Fibroblast of villous mesenchyme (primary cell): ENCODE measurements at regions not wholly inside any gene's neighbourhood (a gene's known extent, or its start where the extent isn't known, plus 50 kb on each side); places are given as distances from the start of the nearest gene placed in this dataset.

Experiments used
- DNase-seq: peaks from one replicate; pipeline ENCODE4 v3.0.0-alpha.2; 2010; ENCODE audit warnings: low read depth
- H3K4me3 ChIP-seq: 2 replicates; pipeline ENCODE4 v1.5.1; 2011; ENCODE audit warnings: low read depth, mild to moderate bottlenecking, low read length
- TF ChIP-seq, protein P1 (sequence below): IDR thresholded peaks from 2 replicates; pipeline ENCODE4 v1.5.1; 2012; ENCODE audit warnings: low read depth, mild to moderate bottlenecking, low read length; ENCODE audit not compliant: insufficient read depth

DNA sequence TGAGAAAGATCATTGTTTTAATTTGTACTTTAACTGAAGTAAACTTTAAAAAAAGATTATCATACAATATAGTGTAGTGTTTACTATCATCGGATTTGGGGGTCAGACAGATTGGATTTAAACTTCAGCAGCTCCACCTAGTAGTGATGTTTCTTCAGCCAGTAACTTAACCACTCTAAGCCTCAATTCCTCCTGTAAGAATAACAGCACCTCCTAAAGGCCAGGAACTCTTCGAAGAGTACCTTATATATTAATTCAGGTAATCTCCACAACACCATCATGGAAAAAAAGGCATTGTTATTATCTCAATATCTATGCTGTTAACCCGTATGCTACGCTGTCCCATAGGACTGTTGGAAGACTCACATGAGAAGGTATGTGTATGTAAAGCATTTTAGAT lies 69.0 kb upstream of the DLGAP1 start:
- no peak for DNase-seq
- TF ChIP-seq, protein P1, sequence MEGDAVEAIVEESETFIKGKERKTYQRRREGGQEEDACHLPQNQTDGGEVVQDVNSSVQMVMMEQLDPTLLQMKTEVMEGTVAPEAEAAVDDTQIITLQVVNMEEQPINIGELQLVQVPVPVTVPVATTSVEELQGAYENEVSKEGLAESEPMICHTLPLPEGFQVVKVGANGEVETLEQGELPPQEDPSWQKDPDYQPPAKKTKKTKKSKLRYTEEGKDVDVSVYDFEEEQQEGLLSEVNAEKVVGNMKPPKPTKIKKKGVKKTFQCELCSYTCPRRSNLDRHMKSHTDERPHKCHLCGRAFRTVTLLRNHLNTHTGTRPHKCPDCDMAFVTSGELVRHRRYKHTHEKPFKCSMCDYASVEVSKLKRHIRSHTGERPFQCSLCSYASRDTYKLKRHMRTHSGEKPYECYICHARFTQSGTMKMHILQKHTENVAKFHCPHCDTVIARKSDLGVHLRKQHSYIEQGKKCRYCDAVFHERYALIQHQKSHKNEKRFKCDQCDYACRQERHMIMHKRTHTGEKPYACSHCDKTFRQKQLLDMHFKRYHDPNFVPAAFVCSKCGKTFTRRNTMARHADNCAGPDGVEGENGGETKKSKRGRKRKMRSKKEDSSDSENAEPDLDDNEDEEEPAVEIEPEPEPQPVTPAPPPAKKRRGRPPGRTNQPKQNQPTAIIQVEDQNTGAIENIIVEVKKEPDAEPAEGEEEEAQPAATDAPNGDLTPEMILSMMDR, result no peak

GRCh38 chr18:4511166-4511565 lies 56.1 kb upstream of the DLGAP1 start:
- TF ChIP-seq, protein P1, result no peak
- no peak overlapping the region for H3K4me3 ChIP-seq
- DNase-seq, result no peak

More for the DNA sequence above, 69.0 kb upstream of the DLGAP1 start:
- H3K4me3 ChIP-seq, result no peak overlapping the region

DNA sequence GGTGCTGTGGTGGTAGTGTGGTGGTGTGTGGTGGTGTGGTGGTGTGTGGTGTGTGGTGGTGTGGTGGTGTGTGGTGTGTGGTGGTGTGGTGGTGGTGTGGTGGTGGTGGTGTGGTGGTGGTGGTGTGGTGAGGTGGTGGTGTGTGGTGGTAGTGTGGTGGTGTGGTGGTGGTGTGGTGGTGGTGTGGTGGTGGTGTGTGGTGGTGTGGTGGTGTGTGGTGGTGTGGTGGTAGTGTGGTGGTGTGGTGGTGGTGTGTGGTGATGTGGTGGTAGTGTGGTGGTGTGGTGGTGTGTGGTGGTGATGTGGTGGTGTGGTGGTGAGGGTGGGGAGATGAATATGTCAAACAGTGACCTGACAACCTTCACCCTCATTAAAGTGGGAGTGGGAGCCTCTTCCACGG lies 55.6 kb upstream of the DLGAP1 start:
- H3K4me3 ChIP-seq, result no peak overlapping the region
- DNase-seq, result no peak
- TF ChIP-seq, protein P1, result no peak

DNA sequence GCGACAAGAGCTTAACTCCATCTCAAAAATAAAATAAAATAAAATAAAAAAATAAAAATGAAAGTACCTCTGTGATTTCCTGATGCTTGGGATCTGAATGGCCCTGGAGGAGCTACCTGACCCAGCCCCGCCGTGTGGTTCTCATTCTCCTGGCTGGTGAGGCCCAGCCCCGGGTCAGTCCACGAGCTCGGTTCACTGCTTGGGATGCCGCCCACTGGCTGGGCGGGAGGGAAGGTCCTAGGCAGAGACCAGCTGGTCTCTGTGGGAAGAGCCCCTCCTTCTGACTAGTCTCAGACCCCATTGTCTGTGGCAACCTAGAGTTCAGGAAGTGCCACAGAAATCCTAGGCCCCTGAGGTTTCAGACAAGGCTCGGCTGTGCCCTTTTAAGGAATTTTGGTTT lies 55.1 kb upstream of the DLGAP1 start:
- TF ChIP-seq, protein P1, result no peak
- H3K4me3 ChIP-seq, result no peak overlapping the region
- no peak for DNase-seq
